HCT116 (cell line): ENCODE measurements at regions not wholly inside any gene's neighbourhood (a gene's known extent, or its start where the extent isn't known, plus 50 kb on each side); places are given as distances from the start of the nearest gene placed in this dataset.

ENCODE experiments used
- ATAC-seq: fragments of 200-7000 bp; cut with Tn5 transposase; 2 replicates; pipeline ENCODE4 v1.9.1; 2020; ENCODE audit warnings: mild to moderate bottlenecking, moderate library complexity
- BruUV-seq: library from RNA; stranded (reverse); fragments of 400-500 nt; replicated peaks from 2 replicates; lab custom pipeline; 2021; lab: Mats Ljungman, UMichigan
- CTCF ChIA-PET: fragments of 300-600 bp; sonication (Branson Sonifier 250); formaldehyde crosslinking; loops from one replicate; lab custom pipeline; 2021; ENCODE audit warnings: antibody characterized with exemption; lab: Charles Lee
- POLR2A ChIA-PET: fragments of 300-600, 350-600 bp; sonication (Branson Sonifier 250); formaldehyde crosslinking; loops from one replicate; lab custom pipeline; 2021; ENCODE audit warnings: antibody characterized with exemption; lab: Charles Lee
- RAD21 ChIA-PET, 2 experiments: fragments of 300-600 bp; sonication (Branson Sonifier 250); formaldehyde crosslinking; loops; one replicate each; lab custom pipeline; 2023; ENCODE audit warnings: low total read pairs in 2 of 2; ENCODE audit not compliant: uncharacterized antibody in 2 of 2, unreplicated experiment in 2 of 2, low non-redundant PET in 1 of 2; lab: Charles Lee
- DNase-seq: peaks from one replicate; pipeline ENCODE4 v3.0.0-alpha.2; 2010; ENCODE audit warnings: low read depth, low spot score
- H2AFZ ChIP-seq: fragments of 200-600 bp; shearing (Covaris generic), sonication (generic); 2 replicates; pipeline ENCODE4 v1.6.1; 2017; ENCODE audit warnings: low read depth, mixed run types, mixed read lengths, antibody characterized with exemption, low read length; ENCODE audit not compliant: poor library complexity, severe bottlenecking
- H3K27ac ChIP-seq: 2 replicates; pipeline ENCODE4 v1.5.1; 2012; ENCODE audit warnings: low read depth, low read length
- H3K27me3 ChIP-seq: fragments of 200-600 bp; sonication (generic); 2 replicates; pipeline ENCODE4 v1.6.1; 2016; ENCODE audit warnings: mixed run types, low read length, mixed read lengths; ENCODE audit not compliant: insufficient read depth
- H3K36me3 ChIP-seq, 2 experiments: fragments of 200-500 bp in 1 of 2; fragments of 200-600 bp in 1 of 2; sonication (Bioruptor generic) in 1 of 2; sonication (generic) in 1 of 2; 2 replicates each; pipeline versions ENCODE4 v1.5.1 to v1.6.1; 2014 to 2016; ENCODE audit warnings: low read length in 2 of 2, inconsistent platforms in 1 of 2, mixed read lengths in 1 of 2, mixed run types in 1 of 2; ENCODE audit not compliant: insufficient read depth in 2 of 2, control insufficient read depth in 1 of 2
- H3K4me1 ChIP-seq, 2 experiments: fragments of 200-600 bp in 1 of 2; sonication (generic) in 1 of 2; 2 replicates each; pipeline versions ENCODE4 v1.5.1 to v1.6.1; 2012 to 2017; ENCODE audit warnings: low read length in 2 of 2, inconsistent platforms in 1 of 2, mild to moderate bottlenecking in 1 of 2, mixed read lengths in 1 of 2, mixed run types in 1 of 2, moderate library complexity in 1 of 2; ENCODE audit not compliant: insufficient read depth in 2 of 2, control insufficient read depth in 1 of 2
- H3K4me2 ChIP-seq: fragments of 200-600 bp; sonication (generic); 2 replicates; pipeline ENCODE4 v1.6.1; 2017; ENCODE audit warnings: mixed run types, low read length, mixed read lengths
- H3K4me3 ChIP-seq, 2 experiments: fragments of 200-600 bp in 1 of 2; sonication (generic) in 1 of 2; replicated peaks in 1 of 2; 2 replicates each; pipeline ENCODE4 v1.5.1; 2011 to 2016; ENCODE audit warnings: low read length in 2 of 2, control low read depth in 1 of 2, low read depth in 1 of 2, mild to moderate bottlenecking in 1 of 2, mixed read lengths in 1 of 2, mixed run types in 1 of 2
- H3K79me2 ChIP-seq: fragments of 200-600 bp; sonication (generic); 2 replicates; pipeline ENCODE4 v1.6.1; 2017; ENCODE audit warnings: mild to moderate bottlenecking, mixed run types, low read length, moderate library complexity, mixed read lengths; ENCODE audit not compliant: insufficient read depth
- H3K9ac ChIP-seq: fragments of 200-600 bp; sonication (generic); 2 replicates; pipeline ENCODE4 v1.6.1; 2016; ENCODE audit warnings: low read length, mixed read lengths
- H3K9me2 ChIP-seq: fragments of 200-600 bp; sonication (generic), shearing (Covaris generic); 2 replicates; pipeline ENCODE4 v1.6.1; 2017; ENCODE audit warnings: mixed run types, mild to moderate bottlenecking, moderate library complexity; ENCODE audit not compliant: insufficient read depth
- H3K9me3 ChIP-seq, 2 experiments: fragments of 200-500 bp in 1 of 2; fragments of 200-600 bp in 1 of 2; sonication (Bioruptor generic) in 1 of 2; sonication (generic) in 1 of 2; 2 replicates each; pipeline ENCODE4 v1.6.1; 2014 to 2017; ENCODE audit warnings: low read length in 2 of 2, mixed read lengths in 2 of 2, inconsistent platforms in 1 of 2, low read depth in 1 of 2, mild to moderate bottlenecking in 1 of 2, mixed run types in 1 of 2, moderate library complexity in 1 of 2; ENCODE audit not compliant: control insufficient read depth in 1 of 2, insufficient read depth in 1 of 2
- H4K20me1 ChIP-seq: fragments of 200-600 bp; sonication (generic), shearing (Covaris generic); 2 replicates; pipeline ENCODE4 v1.6.1; 2017; ENCODE audit warnings: mixed run types, mild to moderate bottlenecking, moderate library complexity; ENCODE audit not compliant: insufficient read depth
- CTCF ChIP-seq, 3 experiments: fragments of 200-600 bp in 1 of 3; sonication (generic) in 1 of 3; IDR thresholded peaks in 2 of 3; conservative IDR thresholded peaks in 1 of 3; 2 replicates each; pipeline ENCODE4 v1.5.1; 2012 to 2017; ENCODE audit warnings: low read depth in 2 of 3, low read length in 2 of 3, antibody characterized with exemption in 1 of 3, borderline replicate concordance in 1 of 3, control low read depth in 1 of 3, mild to moderate bottlenecking in 1 of 3, mixed read lengths in 1 of 3, mixed run types in 1 of 3, moderate library complexity in 1 of 3; ENCODE audit not compliant: insufficient read depth in 1 of 3
- ELF1 ChIP-seq: IDR thresholded peaks from 2 replicates; pipeline ENCODE4 v1.6.1; 2012; ENCODE audit warnings: low read depth, borderline replicate concordance
- EZH2phosphoT487 ChIP-seq: fragments of 200-600 bp; IDR thresholded peaks from 2 replicates; pipeline ENCODE4 v1.6.1; 2018; ENCODE audit warnings: antibody characterized with exemption, borderline replicate concordance
- POLR2AphosphoS5 ChIP-seq: IDR thresholded peaks from 2 replicates; pipeline ENCODE4 v1.6.1; 2011; ENCODE audit warnings: mild to moderate bottlenecking, low read depth, low read length, moderate library complexity
- REST ChIP-seq: IDR thresholded peaks from 2 replicates; pipeline ENCODE4 v1.6.1; 2012; ENCODE audit warnings: low read depth
- SP1 ChIP-seq: IDR thresholded peaks from 2 replicates; pipeline ENCODE4 v1.6.1; 2012; ENCODE audit warnings: low read depth
- SRF ChIP-seq: IDR thresholded peaks from 2 replicates; pipeline ENCODE4 v1.6.1; 2012; ENCODE audit warnings: low read depth
- TCF7L2 ChIP-seq: IDR thresholded peaks from 2 replicates; pipeline ENCODE4 v1.7.0; 2011; ENCODE audit warnings: borderline replicate concordance, inconsistent platforms; ENCODE audit not compliant: insufficient read depth, insufficient read length; ENCODE audit errors: extremely low read depth
- ZBTB33 ChIP-seq: IDR thresholded peaks from 2 replicates; pipeline ENCODE4 v1.6.1; 2011; ENCODE audit warnings: mild to moderate bottlenecking, low read length, moderate library complexity; ENCODE audit not compliant: insufficient replicate concordance; ENCODE audit errors: extremely low read depth
- ZNF274 ChIP-seq: fragments of 200-500 bp; sonication (Bioruptor generic); IDR thresholded peaks from 2 replicates; pipeline ENCODE4 v1.6.1; 2014; ENCODE audit warnings: mild to moderate bottlenecking, low read depth, low read length, inconsistent platforms
- intact Hi-C: fragments of 100-400 bp; cut with micrococcal nuclease; formaldehyde crosslinking; loops from 2 replicates; pipeline ENCODE4 v1.10.0; 2022

DNA sequence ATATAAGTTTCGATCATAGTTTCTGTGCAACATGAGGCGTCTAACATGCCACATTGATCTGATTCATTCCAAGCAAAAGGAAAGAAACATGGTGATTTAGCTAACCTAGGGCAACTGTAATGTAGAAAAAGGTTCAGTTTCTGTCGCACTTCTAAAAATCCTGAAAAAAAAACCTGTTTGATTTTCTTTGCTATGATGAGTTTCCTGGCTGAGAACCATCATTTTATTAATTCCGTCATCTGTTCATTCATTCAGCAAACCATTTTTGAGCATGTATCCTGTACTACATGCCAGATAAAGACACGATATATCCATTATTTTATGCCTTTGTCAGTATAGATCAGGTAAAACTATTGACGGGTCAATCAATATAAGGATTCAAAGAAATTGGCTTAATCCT, 932.6 kb downstream of the GALC start:
- Histone ChIP-seq H3K4me1 (no peaks in the 10 kb centered on the region), H3K9me2 (no peaks in the 10 kb centered on the region), H3K9me3 (peaks cover 3 to 23% of the 10 kb centered on the region in 2 experiments; a peak in 3 of 4 replicates), H3K9ac (no peak overlapping the region), H3K4me3 (no peak overlapping the region), H3K27ac (no peak overlapping the region), H2AFZ (no peak overlapping the region), H3K79me2 (no peaks in the 10 kb centered on the region), H4K20me1 (no peaks in the 10 kb centered on the region), H3K27me3 (no peaks in the 10 kb centered on the region), H3K36me3 (no peaks in the 10 kb centered on the region), H3K4me2 (no peak overlapping the region)
- ChIA-PET RAD21 (no interaction called here), CTCF (no interaction called here), POLR2A (no interaction called here)
- ATAC-seq (no peak), DNase-seq (no peak)
- TF ChIP-seq REST (no peak), EZH2phosphoT487 (no peak), ELF1 (no peak), ZNF274 (no peak), SP1 (no peak), SRF (no peak), ZBTB33 (no peak), POLR2AphosphoS5 (no peak), TCF7L2 (no peak), CTCF (IDR thresholded peaks at IDR 0.05 in 2 of 3, conservative IDR thresholded peaks at IDR 0.05 in 1 of 3; ENCODE audit: borderline replicate concordance in 1 of 3, insufficient read depth in 1 of 3, low read depth in 2 of 3, low read length in 2 of 3) (no peak)
- intact Hi-C loops, result no loop called here
- no TSS peak for BruUV-seq
